ENCODE measurements at regions not wholly inside any gene's neighbourhood (a gene's known extent, or its start where the extent isn't known, plus 50 kb on each side); places are given as distances from the start of the nearest gene placed in this dataset.

DNA sequence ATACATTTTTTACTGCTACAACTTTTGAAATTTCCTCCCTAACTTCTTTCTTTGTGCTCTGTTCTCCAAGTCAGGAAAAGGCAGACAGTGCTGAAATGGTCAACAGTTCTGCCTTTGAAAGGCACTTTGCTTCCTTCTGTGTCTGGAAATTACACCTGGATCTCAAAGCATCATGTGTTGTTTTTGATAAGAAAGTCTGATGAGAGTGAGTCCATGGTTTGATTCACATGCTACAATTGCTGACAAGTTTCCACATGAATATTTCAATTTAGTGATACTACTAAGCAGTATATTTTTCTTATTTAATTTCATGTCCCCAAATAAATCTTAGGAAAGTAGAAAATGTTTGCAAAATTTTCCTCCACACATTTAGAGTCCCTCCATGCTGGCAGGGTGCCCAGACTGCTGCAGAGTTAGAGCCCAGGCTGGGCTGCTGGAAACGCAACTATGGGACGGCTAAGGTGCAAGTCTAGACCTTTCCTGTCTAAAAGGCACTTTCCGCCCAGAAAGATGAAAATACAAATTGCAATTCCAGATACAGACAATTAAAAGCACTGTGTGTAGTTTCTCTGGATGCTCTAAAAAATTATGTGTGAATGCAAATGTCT lies 96.6 kb upstream of the RUNX1 start:
- Mint-ChIP-seq H3K36me3 (peaks cover 2% of the 10 kb centered on the region), H3K4me3 (no peak overlapping the region), H3K27ac (no peak overlapping the region), H3K27me3 (peaks cover 8% of the 10 kb centered on the region), H3K4me1 (no peaks in the 10 kb centered on the region), H3K9me3 (peaks cover 0 to 9% (median 5%) of the 10 kb centered on the region in 3 donors)

- Mint-ChIP-seq H3K36me3 (peaks cover 1% of the 10 kb centered on the region), H3K9me3 (peaks cover 0 to 3% (median 0%) of the 10 kb centered on the region in 3 donors), H3K4me1 (peaks cover 0 to 1% (median 1%) of the 10 kb centered on the region in 3 donors), H3K27ac (no peak overlapping the region), H3K27me3 (peaks cover 10% of the 10 kb centered on the region), H3K4me3 (no peak overlapping the region)
These were observed 95.9 kb upstream of the RUNX1 start for GRCh38 chr21:35144978-35145377.

DNA sequence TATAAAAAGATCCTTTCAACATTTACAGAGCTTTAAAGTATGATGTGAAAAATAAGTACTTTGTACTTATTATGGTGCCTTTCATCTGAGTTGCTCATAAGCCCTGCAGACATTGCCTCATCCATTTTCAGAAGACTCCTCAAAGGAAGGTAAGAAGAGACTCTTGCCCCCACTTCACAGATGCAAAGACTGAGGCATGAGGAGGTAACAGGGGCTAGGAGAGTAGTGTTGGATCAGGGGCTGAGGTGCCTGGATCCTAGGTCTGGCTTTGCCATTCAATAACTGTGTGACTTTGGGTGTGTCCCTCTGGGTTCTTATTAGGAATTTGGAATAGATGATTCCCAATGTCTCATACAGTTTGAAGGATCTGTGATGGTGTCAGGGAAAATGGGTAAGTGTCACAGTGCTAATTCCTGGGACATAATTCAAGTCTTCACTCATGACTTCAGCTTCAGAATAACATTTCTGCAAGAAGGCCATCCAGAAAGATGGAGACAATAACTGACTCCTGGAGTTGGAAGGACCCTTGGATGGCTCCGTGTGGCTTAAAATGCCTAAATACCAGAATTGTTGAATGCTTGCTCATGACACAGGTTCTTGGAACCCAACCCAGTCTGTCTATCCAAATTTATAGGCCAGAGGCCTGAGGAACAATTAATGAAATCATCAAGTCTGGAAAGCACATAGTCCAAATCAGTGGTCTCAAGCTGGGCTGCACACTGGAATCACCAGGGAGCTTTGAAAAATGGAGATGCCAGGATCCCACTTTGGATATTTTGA lies 93.1 kb upstream of the RUNX1 start:
- Mint-ChIP-seq H3K36me3 (no peaks in the 10 kb centered on the region), H3K27ac (no peak overlapping the region), H3K4me1 (peaks cover 5 to 12% (median 8%) of the 10 kb centered on the region in 3 donors), H3K9me3 (peaks cover 0 to 3% (median 0%) of the 10 kb centered on the region in 3 donors), H3K4me3 (no peak overlapping the region), H3K27me3 (peaks cover 16% of the 10 kb centered on the region)

DNA sequence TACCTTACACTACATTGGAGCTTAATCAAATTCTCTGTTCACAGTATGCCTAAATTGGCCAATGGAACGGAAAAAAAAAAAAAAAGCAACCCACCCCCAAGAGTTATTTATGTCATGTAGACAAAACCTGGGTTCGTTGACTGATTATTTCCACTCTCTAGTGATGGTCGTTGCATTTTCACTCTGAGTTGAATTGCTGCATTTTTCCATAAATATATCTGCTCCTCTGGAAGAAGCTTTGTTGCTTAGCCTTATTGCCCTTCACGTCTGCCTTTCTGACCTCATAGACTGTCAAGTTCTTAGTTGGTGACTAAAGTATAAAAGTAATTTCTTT lies 90.2 kb upstream of the RUNX1 start:
- Mint-ChIP-seq H3K27ac (no peak overlapping the region), H3K36me3 (no peaks in the 10 kb centered on the region), H3K4me1 (peaks cover 5 to 12% (median 8%) of the 10 kb centered on the region in 3 donors), H3K4me3 (peak overlapping the region in 1 of 4 donors; percentile 39), H3K9me3 (peaks cover 0 to 3% (median 0%) of the 10 kb centered on the region in 3 donors), H3K27me3 (peaks cover 12% of the 10 kb centered on the region)

- Mint-ChIP-seq H3K27me3 (peaks cover 12% of the 10 kb centered on the region), H3K4me1 (peaks cover 5 to 12% (median 8%) of the 10 kb centered on the region in 3 donors), H3K27ac (no peak overlapping the region), H3K9me3 (peaks cover 0 to 3% (median 0%) of the 10 kb centered on the region in 3 donors), H3K4me3 (peak overlapping the region in 2 of 4 donors; percentile 19 to 70), H3K36me3 (no peaks in the 10 kb centered on the region)
These were observed 89.7 kb upstream of the RUNX1 start for GRCh38 chr21:35138665-35139381.

DNA sequence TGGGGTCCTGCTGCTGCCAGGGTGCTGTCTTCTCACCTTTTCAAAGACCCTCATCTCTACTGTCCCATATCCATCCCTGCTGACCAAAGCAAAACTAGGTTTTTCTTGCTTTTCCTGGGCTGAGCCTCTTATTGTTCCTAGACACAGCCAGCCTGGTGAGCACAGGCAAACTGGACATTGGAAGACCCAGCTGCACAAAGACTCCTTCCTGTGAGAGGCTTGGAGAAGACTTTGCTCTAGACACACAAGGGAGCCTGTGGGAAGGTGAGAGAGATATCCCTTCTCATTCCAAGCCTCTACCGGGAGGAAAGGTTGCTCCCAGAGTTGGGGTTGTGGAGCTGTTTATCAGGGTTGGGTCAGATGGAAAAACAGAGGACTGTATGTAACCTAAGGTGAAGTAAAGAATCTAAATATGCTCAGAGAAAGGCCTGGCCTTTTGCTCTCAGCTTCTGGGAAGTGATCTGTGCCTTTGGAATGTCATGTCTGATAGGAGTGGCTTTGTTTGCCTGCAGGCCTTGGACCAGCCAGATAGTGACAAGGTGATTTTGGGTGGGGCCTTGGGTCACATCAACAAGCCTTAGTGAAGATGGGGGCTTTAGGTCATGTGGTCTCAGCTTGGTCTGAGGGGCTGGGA lies 87.6 kb upstream of the RUNX1 start:
- peaks cover 8% of the 10 kb centered on the region for H3K27me3 Mint-ChIP-seq
- H3K36me3 Mint-ChIP-seq = no peaks in the 10 kb centered on the region
- H3K4me1 Mint-ChIP-seq = peaks cover 5 to 12% (median 8%) of the 10 kb centered on the region in 3 donors
- H3K9me3 Mint-ChIP-seq = peaks cover 0 to 3% (median 0%) of the 10 kb centered on the region in 3 donors
- no peak overlapping the region for H3K27ac Mint-ChIP-seq
- H3K4me3 Mint-ChIP-seq = no peak overlapping the region

GRCh38 chr21:35136106-35136505 lies 87.0 kb upstream of the RUNX1 start:
- H3K4me1 Mint-ChIP-seq = peaks cover 5 to 12% (median 8%) of the 10 kb centered on the region in 3 donors
- H3K4me3 Mint-ChIP-seq = no peak overlapping the region

GRCh38 chr21:35135481-35135880 lies 86.4 kb upstream of the RUNX1 start:
- no peak overlapping the region for H3K4me3 Mint-ChIP-seq
- no peaks in the 10 kb centered on the region for H3K36me3 Mint-ChIP-seq
- H3K4me1 Mint-ChIP-seq = peaks cover 5 to 12% (median 8%) of the 10 kb centered on the region in 3 donors
- H3K9me3 Mint-ChIP-seq = no peaks in the 10 kb centered on the region
- no peak overlapping the region for H3K27ac Mint-ChIP-seq
- peaks cover 8% of the 10 kb centered on the region for H3K27me3 Mint-ChIP-seq

More at GRCh38 chr21:35136106-35136505, 87.0 kb upstream of the RUNX1 start:
- Mint-ChIP-seq H3K36me3 (no peaks in the 10 kb centered on the region), H3K9me3 (no peaks in the 10 kb centered on the region), H3K27me3 (peaks cover 8% of the 10 kb centered on the region), H3K27ac (no peak overlapping the region)

- Mint-ChIP-seq H3K4me3 (no peak overlapping the region), H3K4me1 (peaks cover 4 to 8% (median 8%) of the 10 kb centered on the region in 3 donors), H3K36me3 (no peaks in the 10 kb centered on the region), H3K9me3 (peaks cover 0 to 2% (median 0%) of the 10 kb centered on the region in 3 donors), H3K27me3 (peaks cover 6% of the 10 kb centered on the region), H3K27ac (no peak overlapping the region)
These were observed 85.2 kb upstream of the RUNX1 start for GRCh38 chr21:35134309-35134708.

DNA sequence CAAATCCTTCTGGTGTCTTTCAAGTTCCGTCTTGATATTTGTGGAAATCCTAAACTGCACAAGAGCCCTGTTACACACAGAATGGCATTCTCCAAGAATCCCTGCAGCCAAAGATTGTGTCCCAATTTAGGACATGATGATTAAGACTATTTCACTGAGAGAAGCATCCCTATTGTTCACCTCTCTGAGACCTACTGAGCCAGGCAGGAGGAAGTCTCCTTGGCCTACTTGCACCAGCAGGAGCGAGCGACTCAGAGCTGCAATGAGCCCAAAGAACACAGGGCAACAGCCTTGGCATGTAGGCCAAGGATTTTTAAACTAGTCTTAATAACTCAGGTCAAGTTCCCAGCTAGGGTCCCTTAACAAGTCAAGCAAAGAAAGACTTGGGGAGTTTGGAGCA lies 79.4 kb upstream of the RUNX1 start:
- no peaks in the 10 kb centered on the region for H3K27me3 Mint-ChIP-seq
- no peak overlapping the region for H3K27ac Mint-ChIP-seq
- H3K36me3 Mint-ChIP-seq = peaks cover 2% of the 10 kb centered on the region
- peaks cover 0 to 14% (median 0%) of the 10 kb centered on the region in 3 donors for H3K9me3 Mint-ChIP-seq
- H3K4me1 Mint-ChIP-seq = no peaks in the 10 kb centered on the region
- H3K4me3 Mint-ChIP-seq = peak overlapping the region in 2 of 4 donors; percentile 19 to 40

DNA sequence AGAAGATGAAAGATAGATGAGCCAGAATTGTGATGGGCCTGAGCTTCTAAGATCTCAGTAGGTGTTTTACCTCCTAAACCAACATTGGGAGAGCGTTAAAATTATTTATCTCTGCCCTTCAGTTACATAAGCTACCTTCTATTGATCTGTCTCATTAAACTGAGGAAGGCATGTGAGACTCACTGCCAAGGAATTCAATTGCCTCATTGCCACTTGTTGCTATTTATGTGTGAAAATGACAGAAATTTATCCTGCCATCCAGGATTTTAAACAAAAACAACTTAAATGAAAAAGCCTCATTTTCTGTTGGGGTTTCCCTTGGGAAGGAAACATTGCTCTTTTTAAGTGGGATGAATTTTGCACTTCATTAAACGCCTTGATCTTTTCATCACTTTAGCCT lies 78.7 kb upstream of the RUNX1 start:
- H3K9me3 Mint-ChIP-seq = peaks cover 0 to 14% (median 0%) of the 10 kb centered on the region in 3 donors
- peaks cover 2% of the 10 kb centered on the region for H3K36me3 Mint-ChIP-seq
- H3K27me3 Mint-ChIP-seq = no peaks in the 10 kb centered on the region
- H3K4me3 Mint-ChIP-seq = no peak overlapping the region
- H3K4me1 Mint-ChIP-seq = no peaks in the 10 kb centered on the region
- H3K27ac Mint-ChIP-seq = no peak overlapping the region

- Mint-ChIP-seq H3K4me3 (no peak overlapping the region), H3K27me3 (no peaks in the 10 kb centered on the region), H3K27ac (no peak overlapping the region), H3K9me3 (peaks cover 0 to 14% (median 0%) of the 10 kb centered on the region in 3 donors), H3K36me3 (peaks cover 3% of the 10 kb centered on the region), H3K4me1 (no peaks in the 10 kb centered on the region)
These were observed 77.9 kb upstream of the RUNX1 start for GRCh38 chr21:35127026-35127425.

- no peak overlapping the region for H3K27ac Mint-ChIP-seq
- no peaks in the 10 kb centered on the region for H3K4me1 Mint-ChIP-seq
- peaks cover 12% of the 10 kb centered on the region for H3K27me3 Mint-ChIP-seq
- H3K9me3 Mint-ChIP-seq = peaks cover 0 to 7% (median 0%) of the 10 kb centered on the region in 3 donors
- peaks cover 3% of the 10 kb centered on the region for H3K36me3 Mint-ChIP-seq
- no peak overlapping the region for H3K4me3 Mint-ChIP-seq
These were observed 71.6 kb upstream of the RUNX1 start for GRCh38 chr21:35120631-35121180.

GRCh38 chr21:35119501-35120047 lies 70.5 kb upstream of the RUNX1 start:
- Mint-ChIP-seq H3K27ac (no peak overlapping the region), H3K4me1 (no peaks in the 10 kb centered on the region), H3K27me3 (peaks cover 12% of the 10 kb centered on the region), H3K4me3 (no peak overlapping the region), H3K36me3 (peaks cover 1% of the 10 kb centered on the region), H3K9me3 (no peaks in the 10 kb centered on the region)

Measured in IgD-negative memory B cell (primary cell).